M059J (cell line): ENCODE measurements at regions not wholly inside any gene's neighbourhood (a gene's known extent, or its start where the extent isn't known, plus 50 kb on each side); places are given as distances from the start of the nearest gene placed in this dataset.
A peak's percentile ranks its signal among the peaks of the same experiment; 100 is the strongest.
"Not testable (repeated sequence)": the region's sequence is repeated elsewhere in the genome, so short reads cannot be mapped to it uniquely, and the experiment has no call there.

Experiments
- DNase-seq: peaks from one replicate; pipeline ENCODE4 v3.0.0-alpha.2; 2012; ENCODE audit warnings: low read depth

DNA sequence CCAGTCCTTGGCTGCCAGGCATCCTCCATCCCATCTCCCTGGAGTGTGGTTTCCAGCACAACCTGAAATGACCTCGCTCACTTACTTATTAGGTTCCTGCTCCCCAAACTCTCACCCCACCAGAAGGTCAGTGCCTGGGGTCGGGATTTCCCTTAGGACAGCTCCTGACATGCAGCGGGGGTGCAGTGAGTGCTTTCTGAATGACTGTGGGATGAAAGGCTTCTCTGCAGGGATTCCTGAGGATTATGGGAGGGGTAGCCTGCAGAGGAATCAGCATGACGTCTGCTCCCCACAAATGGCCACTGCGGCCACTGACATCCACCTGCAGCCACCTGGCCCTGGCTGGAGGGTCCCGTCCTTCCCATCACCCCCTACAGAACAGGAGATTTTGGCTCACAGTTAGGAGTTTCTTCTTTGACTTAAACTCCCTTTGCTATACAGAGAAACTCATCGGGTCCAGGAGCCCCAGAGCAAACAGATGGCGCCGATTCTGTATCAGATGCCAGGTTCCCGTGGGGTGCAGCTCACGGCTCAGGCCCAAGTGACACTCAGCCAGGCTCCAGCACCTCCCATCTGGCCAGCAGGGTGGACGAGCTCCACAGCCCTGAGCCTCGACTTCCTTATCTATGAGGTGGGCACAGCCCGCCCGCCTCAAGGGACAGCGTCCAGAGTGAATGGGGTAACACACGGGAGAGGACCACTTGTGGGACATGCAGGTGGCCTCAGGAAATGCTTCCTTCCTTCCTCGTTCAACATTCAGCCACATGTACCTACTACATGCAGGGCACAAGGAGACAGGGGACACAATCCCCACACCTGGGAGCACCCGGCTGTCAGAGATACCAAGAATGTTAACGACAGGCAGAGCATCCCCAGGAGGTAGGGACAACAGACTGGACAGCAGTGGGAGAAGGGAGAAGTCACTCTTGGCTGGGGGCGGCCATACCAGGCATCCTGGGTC lies 69.8 kb downstream of the RMI2 start:
- DNase-seq = no peak

DNA sequence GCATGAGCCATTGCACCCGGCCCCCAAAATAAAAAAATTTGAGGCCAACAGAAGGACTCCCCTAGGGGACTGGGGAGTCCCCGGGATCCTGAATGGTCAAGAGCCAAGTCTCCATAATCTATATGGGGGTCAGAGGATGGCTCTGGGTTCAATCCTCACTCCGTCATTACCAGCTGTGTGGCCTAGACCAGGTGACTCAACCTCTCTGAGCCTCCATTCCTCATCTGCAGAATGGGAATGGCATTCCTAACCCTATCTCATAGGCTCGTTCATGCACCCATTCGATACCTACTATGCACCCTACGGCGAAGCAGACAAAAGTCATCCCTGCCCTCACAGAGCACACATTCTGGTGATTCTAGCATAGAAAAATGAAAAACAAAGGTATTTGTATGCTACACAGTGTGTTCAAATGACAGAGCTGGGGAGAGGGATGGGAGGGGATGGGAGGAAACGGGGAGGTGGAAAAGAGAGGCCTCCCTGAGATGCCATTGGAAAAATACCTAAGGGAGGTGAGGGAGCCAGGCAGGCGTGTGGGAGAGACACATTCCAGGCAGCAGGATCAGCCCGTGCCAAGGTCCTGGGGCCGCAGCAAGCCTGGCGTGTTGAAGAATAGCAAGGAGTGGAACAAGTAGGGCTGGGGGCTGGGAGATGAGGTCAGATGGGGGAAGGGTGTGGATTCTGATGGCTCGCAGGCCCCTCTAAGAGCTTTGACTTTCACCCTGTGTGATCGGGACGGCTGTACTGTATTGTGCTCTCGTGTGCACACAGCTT lies 71.2 kb downstream of the RMI2 start:
- no peak for DNase-seq

DNA sequence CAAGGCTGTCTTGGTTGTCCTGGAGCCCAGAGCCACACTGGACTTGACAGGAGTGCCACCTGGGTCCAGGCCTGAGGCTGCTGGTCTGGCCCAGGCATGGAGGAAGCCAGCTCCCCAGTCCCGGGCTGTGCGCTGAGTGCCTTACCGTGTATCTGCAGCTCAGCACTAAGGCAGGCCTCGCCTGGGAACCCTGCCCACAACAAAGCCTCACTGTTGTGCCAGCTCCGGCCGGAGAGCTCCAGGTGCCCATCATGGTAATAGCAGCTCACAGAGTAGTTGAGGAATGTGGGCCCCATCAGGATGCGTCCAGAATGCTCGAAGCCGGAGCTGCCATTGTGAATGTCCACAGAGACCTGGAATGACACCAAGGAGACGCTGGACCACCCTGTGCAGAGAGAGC lies 72.2 kb downstream of the RMI2 start:
- no peak for DNase-seq

DNA sequence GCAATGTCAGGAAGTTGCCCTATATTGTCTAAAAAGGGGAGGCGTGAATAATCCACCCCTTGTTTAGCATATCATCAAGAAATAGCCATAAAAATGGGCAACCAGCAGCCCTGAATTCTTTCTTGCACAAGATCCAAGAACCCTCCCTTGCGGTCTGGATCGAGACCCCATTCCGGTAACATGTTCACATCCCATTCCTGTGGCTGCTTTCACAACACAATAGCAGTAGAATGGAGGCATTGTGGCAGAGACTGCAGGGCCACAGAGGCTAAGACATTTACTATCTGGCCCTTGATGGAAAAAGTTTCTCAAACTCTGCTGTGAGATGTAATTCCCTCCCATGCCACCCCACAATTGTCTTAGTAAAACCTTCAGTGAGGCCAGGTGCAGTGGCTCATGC lies 73.2 kb downstream of the RMI2 start:
- DNase-seq = no peak

DNA sequence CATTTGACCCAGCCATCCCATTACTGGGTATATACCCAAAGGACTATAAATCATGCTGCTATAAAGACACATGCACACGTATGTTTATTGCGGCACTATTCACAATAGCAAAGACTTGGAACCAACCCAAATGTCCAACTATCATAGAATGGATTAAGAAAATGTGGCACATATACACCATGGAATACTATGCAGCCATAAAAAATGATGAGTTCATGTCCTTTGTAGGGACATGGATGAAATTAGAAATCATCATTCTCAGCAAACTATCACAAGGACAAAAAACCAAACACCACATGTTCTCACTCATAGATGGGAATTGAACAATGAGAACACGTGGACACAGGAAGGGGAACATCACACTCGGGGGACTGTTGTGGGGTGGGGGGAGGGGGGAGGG lies 74.8 kb downstream of the RMI2 start:
- DNase-seq = not testable (repeated sequence)

DNA sequence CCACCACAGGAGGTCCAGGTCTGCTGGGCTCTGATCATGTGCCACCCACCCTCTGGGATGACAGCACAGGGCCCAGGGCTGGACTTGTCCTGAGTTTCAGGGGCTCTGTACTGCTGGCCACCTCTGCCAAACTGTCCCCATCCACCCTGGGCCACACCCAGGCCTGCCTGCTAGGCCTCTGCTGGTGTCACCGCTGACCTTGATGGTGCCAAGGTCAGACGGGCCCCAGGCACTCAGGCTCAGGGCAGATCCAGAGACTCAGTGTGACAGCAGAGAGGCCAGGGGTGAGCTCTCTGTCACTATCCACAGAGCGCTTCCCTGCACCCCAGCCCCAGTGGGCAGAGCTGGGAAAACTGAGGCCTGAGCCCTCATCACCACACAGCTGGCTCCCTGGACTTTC lies 75.6 kb downstream of the RMI2 start:
- no peak for DNase-seq

DNA sequence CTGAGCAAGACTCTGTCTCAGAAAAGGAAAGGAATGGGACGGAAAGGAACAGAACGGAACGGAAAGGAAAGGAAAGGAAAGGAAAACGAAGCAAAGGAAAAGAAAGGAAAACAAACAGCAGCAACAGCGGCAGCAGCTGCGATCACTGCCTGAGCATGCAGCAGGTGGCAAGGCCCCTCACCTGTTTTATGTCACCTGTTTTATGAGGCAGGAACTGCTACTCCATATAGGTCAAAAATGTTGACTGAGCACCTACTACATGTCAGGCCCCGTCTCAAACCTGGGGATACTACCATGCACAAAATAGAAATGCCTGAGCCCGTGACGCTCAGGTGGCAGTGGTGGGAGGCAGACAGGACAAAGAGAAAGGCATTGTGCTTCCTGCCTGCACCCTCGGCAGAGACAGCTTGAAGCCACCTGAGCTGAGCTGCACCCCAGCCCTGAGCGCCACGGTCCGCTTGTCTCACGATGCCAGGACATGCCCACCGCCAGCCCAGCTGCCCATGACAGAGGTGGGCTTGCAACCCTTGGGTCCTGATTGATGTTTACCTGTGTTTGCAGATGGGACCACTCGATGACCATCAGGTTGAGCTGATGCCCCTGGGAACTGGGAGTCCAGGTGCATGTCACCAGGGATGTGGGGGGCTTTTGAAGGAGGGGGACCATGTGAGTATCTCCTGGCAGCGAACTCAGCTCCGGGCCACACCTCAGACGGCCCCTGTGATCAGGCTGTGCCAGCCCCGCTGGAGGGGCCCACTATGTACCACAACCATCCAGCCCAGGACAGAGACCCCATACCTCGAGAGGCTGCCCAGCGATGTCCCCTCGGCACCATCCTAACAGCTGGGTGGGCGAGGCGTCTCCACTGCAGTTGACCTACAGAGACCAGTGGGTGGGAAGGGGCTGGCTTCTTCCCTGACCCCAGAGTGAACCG lies 77.4 kb downstream of the RMI2 start:
- DNase-seq = no peak

DNA sequence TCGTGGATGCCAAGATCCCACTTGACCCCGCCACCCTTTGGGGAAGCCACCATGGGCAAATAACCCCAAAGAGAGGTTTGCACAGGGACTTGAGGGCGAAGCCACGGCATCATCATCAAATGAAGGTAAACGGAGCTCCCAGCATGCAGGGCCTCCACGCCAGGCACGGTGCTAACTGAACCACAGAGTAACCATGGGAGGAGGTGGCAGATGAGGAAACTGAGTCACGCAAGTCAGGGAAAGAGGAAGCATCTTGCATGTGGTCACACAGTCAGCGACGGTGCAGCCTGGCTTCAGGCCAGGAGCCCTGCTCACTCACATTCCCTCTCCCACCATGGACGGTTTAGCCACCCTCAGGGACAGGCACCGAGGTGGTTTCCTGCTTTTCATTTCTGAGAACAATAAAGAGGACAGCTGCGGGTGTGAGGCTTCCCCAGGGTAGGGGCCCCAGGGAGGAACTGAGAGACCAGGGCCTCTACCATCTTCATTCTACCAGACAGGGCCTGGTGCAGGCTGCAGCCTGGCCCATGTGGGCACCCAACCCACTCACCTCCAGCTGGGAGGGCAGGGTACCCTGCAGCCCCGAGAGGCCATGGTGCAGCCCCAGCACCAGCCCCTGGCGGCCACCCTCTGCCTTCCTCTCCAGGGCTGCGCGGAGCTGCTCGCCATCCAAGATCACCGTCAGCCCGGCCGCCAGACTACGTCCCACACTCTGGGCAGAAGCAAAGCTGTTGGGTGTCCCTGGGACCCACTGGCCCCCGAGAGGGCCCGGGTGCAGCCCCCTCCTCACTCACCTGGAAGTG lies 78.3 kb downstream of the RMI2 start:
- DNase-seq = no peak

DNA sequence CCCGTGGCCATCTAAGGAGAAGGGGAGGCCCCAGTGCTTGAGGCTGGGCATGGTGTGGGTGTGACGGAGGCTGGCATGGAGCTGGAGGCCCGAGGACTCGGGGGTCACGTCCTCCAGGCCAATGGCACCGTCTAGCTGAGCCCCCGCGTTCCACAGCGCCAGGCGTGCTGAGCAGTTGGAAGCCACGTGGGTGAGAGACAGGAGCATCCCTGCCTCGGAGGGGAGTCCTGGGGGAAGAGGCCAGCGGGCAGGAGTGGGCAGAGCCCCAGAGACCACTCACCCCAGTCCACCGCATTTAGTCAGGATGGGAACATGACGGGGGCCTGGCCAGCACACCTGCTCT lies 78.8 kb downstream of the RMI2 start:
- DNase-seq = no peak

DNA sequence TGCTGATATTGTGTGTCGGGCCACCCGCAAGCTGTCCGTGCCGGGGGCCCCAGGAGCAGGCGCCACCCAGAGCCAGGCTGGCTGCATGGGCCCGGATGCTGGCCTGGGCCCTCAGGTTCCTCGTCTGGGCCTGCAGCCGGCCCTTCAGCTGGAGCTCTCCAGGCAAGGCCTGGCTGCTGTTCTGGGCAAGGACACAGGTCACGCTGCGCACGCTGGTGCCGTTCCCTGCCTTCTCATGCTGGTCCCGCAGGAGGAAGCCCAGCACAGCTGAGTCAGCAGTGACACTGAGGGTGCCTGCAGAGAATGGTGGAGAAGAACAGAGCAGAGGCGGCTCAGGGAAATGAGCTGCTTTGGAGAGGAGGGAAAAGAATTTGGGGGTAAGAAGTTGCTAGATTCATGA lies 79.9 kb downstream of the RMI2 start:
- no peak for DNase-seq

DNA sequence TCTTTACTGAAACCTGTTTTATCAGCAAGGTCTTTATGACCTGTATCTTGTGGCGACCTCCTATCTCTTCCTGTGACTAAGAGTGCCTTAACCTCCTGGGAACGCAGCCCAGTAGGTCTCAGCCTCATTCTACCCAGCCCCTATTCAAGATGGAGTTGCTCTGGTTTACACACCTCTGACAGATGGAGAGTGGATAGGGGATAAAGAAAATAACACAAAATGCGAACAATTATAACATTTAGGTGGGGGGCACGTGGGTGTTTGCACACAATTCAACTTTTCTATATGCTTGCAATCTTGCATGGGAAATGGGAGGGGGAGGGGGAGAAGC lies 83.3 kb downstream of the RMI2 start:
- DNase-seq = no peak

DNA sequence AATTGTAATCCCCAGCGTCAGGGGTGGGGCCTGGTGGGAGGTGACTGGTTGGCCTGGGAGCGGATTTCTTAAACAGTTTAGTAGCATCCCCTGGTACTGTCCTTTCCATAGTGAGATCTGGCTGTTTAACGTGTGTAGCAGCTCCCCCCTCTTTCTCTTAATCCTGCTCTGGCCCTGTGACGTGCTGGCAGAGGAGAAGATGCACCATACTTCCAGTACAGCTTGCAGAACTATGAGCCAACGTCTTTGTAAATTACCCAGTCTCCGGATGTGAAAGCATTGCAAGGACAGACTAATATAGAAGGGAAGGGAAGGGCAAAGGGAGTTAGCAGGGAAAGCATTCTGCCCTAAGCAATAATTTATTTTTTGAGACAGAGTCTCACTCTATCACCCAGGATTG lies 83.9 kb downstream of the RMI2 start:
- DNase-seq = no peak

DNA sequence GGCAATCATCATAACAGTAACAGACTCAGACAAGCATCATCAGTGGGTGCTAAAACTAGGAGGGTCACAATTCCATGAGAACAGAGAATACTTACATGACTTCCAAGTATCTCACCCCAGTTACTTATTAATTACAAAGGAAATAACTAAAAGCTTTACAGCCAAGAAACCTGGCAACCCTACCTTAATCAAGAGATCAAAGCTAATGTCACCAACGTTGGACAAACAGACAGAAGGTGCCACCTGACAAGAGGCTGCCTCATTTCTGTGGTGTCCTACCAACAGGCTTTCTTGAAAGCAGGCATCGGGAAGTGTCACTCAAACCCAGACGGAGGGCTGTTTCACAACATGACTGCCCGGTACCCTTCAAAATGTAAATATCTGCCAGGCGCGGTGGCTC lies 84.6 kb downstream of the RMI2 start:
- no peak for DNase-seq

DNA sequence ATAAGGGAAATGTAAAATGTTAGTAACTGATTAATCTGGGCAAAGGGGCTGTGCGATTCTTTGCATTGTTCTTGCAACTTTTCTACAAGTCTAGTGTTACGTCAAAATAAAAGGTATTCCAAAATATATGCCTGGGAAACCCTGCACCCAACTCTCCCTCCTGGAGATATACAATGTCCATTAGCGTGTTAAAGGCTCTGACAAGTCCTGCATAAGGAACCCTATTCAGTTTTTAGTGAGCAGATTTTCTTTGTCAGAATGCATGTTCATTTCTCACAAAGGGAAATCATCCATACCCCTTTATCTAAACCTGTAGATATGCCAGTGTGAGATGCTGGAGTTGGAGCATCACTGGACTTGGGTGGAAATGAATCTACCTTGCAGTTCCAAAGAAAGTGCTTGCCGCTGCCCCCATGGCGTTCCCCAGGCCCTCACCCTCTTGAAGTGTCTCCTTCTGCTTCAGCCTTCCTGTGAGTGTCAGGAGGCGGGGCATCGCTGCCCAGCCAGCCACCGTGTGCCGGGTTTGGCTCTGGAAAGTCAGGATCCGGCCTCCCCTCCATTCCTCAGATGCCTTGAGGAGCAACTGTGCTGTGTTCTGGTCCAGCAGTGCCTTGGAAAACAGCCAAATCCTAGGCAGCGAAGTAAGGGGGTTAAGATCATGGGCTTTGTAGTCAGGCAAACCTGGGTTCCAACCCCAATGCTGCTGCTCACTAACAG lies 85.5 kb downstream of the RMI2 start:
- DNase-seq = no peak

DNA sequence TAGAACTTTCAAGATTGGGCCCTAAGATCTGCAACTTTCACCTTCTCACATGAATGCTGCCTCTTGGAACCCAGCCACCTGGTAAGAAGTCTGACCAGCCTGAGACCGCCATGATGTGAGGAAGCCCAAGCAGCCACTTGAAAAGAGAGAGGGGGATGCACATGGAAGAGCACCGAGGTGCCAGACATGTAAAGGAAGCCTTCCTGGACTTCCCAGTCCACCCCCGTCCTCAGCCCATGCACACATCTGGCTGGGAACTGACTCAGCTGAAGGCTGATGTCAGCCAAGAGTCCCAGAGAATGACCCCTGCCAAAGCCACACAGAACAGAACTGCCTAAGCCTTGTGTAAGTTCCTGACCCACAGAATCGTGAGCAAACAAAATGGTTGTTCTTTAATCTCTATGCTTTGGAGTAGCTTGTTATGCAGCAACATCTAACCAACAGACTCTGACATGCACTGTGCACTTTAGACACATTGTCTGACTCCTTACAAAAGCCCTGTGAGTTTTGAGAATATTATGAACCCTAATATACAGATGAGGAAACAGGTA lies 86.7 kb downstream of the RMI2 start:
- DNase-seq = no peak

DNA sequence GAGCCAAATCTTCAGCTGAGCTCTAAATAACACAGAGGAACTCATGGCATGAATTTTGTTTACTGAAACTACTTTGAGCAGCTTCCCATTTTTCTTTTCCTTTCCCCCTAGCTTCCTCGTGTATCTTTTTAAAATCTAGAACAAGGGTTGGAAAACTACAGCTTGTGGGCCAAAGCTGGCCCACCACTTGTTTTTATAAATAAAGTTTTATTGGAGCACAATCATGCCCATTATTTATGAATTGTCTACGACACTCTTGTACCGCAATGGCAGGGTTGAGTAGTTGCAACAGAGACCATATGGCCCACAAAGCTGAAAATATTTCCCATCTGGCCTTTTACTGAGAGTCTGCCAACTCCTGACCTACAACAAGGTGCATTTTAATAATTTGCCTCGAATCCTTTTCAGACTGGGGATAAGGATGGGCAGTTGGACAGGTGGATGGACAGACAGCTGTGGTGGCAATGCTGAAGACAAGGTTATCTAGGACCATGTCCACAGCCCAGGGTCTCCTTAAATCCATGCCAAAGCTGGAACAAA lies 87.7 kb downstream of the RMI2 start:
- DNase-seq = no peak

DNA sequence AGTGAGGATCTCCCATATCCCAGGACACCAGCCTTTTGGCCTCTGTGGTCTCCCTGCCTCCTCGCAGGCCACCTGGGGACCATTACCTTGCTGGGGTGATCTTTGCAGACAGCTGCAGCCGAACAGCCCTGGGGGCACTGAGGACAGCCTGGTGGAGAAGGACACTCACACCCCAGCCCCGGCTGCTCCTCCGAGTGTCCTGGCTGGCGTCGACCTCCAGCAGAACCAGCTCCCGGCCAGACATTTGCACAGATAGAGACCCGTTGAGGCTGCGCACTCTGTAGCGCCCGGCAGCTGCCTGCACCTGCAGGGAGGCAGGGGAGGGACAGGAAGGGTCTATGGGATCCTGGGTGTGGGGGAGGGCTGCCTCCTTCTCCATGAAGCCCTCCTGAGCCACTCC lies 90.3 kb downstream of the RMI2 start:
- no peak for DNase-seq

DNA sequence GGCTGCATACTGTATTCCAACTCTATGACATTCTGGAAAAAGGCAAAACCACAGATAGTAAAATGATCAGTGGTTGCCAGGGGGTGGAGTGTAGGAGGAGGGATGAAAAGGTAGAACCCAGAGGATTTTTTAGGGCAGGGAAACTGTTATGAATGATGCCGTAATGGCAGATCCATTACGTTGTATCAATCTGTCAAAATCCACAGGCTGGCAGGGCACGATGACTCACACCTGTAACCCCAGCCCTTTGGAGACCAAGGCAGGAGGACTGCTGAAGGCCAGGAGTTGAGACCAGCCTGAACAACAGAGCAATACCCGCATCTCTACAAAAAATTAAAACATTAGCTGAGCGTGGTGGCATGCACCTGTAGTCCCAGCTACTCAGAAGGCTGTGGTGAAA lies 91.8 kb downstream of the RMI2 start:
- peak; percentile 12 for DNase-seq

DNA sequence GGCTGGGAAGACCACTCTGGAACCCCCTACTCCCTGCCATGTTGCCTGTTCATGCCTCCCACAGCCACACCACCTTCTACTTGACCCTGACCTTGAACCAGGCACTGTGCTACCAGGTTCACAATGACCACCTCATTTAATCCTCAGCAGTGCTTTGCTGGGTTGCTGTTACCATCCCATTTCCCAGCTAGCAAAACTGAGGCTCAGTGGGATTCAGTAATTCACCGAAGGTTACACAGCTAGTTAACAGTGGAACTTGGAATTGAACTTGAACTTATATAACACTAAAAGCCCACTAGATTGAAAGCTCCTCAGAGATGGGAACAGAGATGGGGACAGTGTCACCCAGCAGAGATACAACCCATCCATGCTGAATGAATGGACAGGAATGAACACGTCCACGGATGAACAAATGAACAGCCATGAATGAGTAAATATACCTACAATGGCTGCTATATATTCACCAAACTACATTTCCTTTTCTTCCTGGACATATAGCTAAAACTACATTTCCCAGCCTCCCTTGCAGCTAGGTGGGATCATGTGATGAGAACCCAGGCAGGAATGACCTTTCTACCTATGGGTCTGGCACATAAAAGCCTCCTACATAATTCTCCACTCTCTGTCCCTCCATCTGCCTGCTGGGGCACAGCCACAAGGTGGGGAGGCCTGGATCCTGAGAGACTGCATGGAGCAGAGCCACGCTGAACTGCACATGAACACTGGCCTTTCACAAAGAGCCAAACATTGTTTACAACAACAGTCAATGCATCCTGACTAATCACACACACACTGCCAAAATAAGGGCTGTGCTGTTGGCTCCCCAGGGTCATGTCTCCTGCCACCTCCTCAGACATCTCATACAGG lies 94.8 kb downstream of the RMI2 start:
- no peak for DNase-seq
